Mesothelial cell of epicardium (in vitro differentiated cells): ENCODE measurements at regions not wholly inside any gene's neighbourhood (a gene's known extent, or its start where the extent isn't known, plus 50 kb on each side); places are given as distances from the start of the nearest gene placed in this dataset.

ENCODE experiments used
- DNase-seq, 2 experiments: peaks; one replicate each; pipeline ENCODE4 v3.0.0; 2021; ENCODE audit warnings: low spot score in 2 of 2; ENCODE audit not compliant: unreplicated experiment in 2 of 2
- H3K27ac Mint-ChIP-seq: 2 replicates; pipeline ENCODE4 v1.8.0; 2021; ENCODE audit warnings: mixed read lengths
- H3K27me3 Mint-ChIP-seq: 2 replicates; pipeline ENCODE4 v1.8.0; 2021; ENCODE audit warnings: low read depth, mixed read lengths
- H3K36me3 Mint-ChIP-seq: 2 replicates; pipeline ENCODE4 v1.8.0; 2021; ENCODE audit warnings: mixed read lengths
- H3K4me1 Mint-ChIP-seq: 2 replicates; pipeline ENCODE4 v1.8.0; 2021; ENCODE audit warnings: mixed read lengths
- H3K4me3 Mint-ChIP-seq: 2 replicates; pipeline ENCODE4 v1.8.0; 2021; ENCODE audit warnings: mild to moderate bottlenecking, moderate library complexity, mixed read lengths
- H3K9me3 Mint-ChIP-seq: 2 replicates; pipeline ENCODE4 v1.8.0; 2021; ENCODE audit warnings: mixed read lengths
- CTCF ChIP-seq: fragments of 200-600 bp; sonication (generic); IDR thresholded peaks from one replicate; pipeline ENCODE4 v1.5.0; 2021; ENCODE audit warnings: antibody characterized with exemption; ENCODE audit not compliant: unreplicated experiment

GRCh38 chr15:58235961-58236360 is 97.8 kb downstream of the AQP9 start:
- peaks cover 4% of the 10 kb centered on the region for H3K9me3 Mint-ChIP-seq
- no peaks in the 10 kb centered on the region for H3K36me3 Mint-ChIP-seq
- peaks cover 7% of the 10 kb centered on the region for H3K4me1 Mint-ChIP-seq
- H3K27ac Mint-ChIP-seq = no peak overlapping the region
- H3K27me3 Mint-ChIP-seq = no peaks in the 10 kb centered on the region
- no peak for TF ChIP-seq CTCF
- DNase-seq = no peak
- H3K4me3 Mint-ChIP-seq = no peak overlapping the region

GRCh38 chr15:58240191-58240932 is 102.2 kb downstream of the AQP9 start:
- Mint-ChIP-seq H3K4me1 (peaks cover 5% of the 10 kb centered on the region), H3K4me3 (no peak overlapping the region), H3K27me3 (peaks cover 11% of the 10 kb centered on the region), H3K9me3 (peaks cover 4% of the 10 kb centered on the region), H3K27ac (no peak overlapping the region), H3K36me3 (no peaks in the 10 kb centered on the region)
- DNase-seq = no peak
- TF ChIP-seq CTCF = no peak

GRCh38 chr15:58241872-58242271 is 103.7 kb downstream of the AQP9 start:
- Mint-ChIP-seq H3K36me3 (no peaks in the 10 kb centered on the region), H3K27ac (no peak overlapping the region), H3K9me3 (no peaks in the 10 kb centered on the region), H3K4me1 (peaks cover 5% of the 10 kb centered on the region), H3K4me3 (no peak overlapping the region), H3K27me3 (peaks cover 22% of the 10 kb centered on the region)
- DNase-seq = no peak
- TF ChIP-seq CTCF = no peak

GRCh38 chr15:58243070-58243469 is 104.9 kb downstream of the AQP9 start:
- Mint-ChIP-seq H3K27ac (no peak overlapping the region), H3K36me3 (no peaks in the 10 kb centered on the region), H3K4me1 (peaks cover 5% of the 10 kb centered on the region), H3K27me3 (peaks cover 29% of the 10 kb centered on the region), H3K9me3 (no peaks in the 10 kb centered on the region), H3K4me3 (no peak overlapping the region)
- TF ChIP-seq CTCF = no peak
- no peak for DNase-seq

GRCh38 chr15:58244536-58244935 is 106.4 kb downstream of the AQP9 start:
- Mint-ChIP-seq H3K27me3 (peaks cover 32% of the 10 kb centered on the region), H3K9me3 (no peaks in the 10 kb centered on the region), H3K4me1 (peaks cover 16% of the 10 kb centered on the region), H3K27ac (no peak overlapping the region), H3K36me3 (no peaks in the 10 kb centered on the region), H3K4me3 (no peak overlapping the region)
- DNase-seq = no peak
- no peak for TF ChIP-seq CTCF

GRCh38 chr15:58246041-58246440 is 107.9 kb downstream of the AQP9 start:
- H3K4me3 Mint-ChIP-seq = no peak overlapping the region
- H3K36me3 Mint-ChIP-seq = no peaks in the 10 kb centered on the region
- no peak overlapping the region for H3K27ac Mint-ChIP-seq

More at GRCh38 chr15:58246041-58246440, 107.9 kb downstream of the AQP9 start:
- Mint-ChIP-seq H3K9me3 (no peaks in the 10 kb centered on the region), H3K4me1 (peaks cover 22% of the 10 kb centered on the region), H3K27me3 (peaks cover 32% of the 10 kb centered on the region)
- TF ChIP-seq CTCF = no peak
- no peak for DNase-seq
